ENCODE measurements at regions not wholly inside any gene's neighbourhood (a gene's known extent, or its start where the extent isn't known, plus 50 kb on each side); places are given as distances from the start of the nearest gene placed in this dataset.

GRCh38 chr10:52997007-52997406 is 224.4 kb upstream of the MBL2 start:
- no peak for DNase-seq

DNA sequence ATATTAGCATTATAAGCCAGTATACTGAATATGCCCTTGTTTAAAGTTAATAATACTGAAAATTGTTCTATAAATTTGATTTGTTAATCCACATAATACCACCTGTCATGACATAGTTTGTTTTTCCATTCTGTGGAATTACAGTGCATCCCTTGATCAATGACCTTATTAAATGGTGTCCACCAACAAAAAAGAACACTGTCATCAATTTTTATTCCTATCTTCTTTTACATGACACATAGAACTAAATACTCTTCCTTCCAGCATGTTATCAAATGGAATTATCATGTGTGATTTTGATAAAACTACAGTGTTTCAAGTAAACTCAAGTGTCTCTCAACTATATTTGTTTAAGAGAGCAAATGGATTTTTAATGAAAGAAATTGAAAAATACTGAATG is 221.8 kb upstream of the MBL2 start:
- no peak for DNase-seq

DNA sequence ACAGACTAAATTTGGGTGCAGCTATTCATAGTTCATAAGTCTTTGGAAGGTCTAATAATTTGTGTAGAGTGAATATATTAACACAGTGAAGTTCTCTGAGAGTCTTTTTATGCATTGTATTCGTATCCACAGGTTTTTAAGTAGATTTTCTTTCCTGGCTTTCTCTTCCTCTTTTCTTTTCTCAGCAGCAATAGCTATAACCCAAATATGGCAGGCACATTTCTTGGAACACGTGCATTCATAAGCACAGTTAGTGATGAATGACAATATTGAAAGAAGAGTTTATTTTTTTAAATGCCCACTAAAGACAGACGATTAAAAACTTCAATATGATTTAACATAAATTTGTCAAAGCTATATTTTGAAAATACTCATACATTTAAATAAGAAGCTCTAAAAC is 220.5 kb upstream of the MBL2 start:
- no peak for DNase-seq

GRCh38 chr10:52992567-52992966 is 220.0 kb upstream of the MBL2 start:
- DNase-seq = no peak

DNA sequence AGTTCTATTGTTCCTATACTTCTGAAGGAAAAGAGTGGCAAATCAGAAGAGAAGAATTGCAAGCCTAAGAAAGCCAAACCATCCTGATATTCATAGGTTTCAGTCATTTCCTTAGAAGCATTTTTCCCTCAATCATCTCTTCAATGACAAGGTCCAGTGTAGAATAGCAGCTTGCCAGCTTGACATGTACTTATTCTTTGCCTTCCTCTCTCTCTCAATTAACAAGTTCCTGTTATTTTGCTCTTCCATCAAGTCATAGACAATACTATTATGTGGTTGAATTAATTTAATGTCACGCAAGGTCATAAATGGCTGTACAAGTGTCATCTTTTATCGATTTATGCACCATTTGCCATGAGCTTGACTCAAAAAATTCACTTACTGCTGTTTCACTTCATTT is 216.3 kb upstream of the MBL2 start:
- no peak for DNase-seq

- DNase-seq = no peak
These were observed 213.5 kb upstream of the MBL2 start for GRCh38 chr10:52986125-52986524.

DNA sequence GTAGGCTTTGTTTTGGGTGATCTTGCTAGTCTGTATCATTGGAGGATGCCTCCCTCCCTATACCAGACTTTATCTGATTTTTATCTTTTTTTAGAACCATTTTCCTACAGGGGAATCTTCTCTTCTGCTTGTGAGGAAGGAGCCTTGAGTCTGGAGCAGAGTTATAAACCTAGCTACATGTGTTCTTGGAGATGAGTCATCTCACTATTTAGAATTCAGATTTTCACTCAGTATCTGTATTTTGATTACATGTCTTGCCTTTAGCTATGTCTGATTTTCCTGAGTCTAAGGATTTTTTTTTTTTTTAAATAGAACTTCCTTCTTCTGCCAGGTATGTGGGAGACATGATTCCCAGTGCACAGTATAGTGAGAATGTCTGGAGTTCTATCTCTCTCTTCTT is 211.6 kb upstream of the MBL2 start:
- DNase-seq = no peak

DNA sequence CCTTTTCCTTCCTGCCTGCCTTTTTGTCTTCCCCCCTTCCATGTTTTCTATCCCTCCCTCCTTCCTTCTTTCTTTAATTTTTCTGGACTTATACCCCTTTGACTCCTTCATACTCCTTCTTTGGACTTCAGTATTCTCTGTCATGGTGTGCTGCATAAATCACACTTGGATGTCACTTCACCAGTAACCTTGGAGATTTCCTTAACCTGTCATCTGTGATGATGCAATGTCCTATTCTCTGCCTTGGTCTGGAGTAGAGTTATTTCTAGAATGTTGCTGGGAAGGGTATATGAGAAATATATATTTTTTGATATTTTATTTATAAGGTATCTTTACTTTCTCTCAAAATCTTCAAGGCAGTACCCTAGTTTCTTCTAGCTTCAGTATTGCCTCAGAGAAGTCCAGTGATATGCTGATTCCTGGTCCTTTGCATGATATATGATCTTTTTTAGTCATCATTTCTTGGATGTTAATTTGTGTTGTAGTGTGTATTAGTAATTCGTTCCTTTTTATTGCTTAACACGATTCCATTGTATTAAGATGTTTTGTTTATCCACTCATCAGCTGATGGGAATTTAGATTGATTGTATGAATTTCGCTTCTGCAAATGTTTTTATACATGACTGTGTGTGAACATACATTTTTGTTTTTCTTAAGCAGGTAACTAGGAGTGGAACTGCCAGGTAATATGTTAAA is 206.9 kb upstream of the MBL2 start:
- no peak for DNase-seq

DNA sequence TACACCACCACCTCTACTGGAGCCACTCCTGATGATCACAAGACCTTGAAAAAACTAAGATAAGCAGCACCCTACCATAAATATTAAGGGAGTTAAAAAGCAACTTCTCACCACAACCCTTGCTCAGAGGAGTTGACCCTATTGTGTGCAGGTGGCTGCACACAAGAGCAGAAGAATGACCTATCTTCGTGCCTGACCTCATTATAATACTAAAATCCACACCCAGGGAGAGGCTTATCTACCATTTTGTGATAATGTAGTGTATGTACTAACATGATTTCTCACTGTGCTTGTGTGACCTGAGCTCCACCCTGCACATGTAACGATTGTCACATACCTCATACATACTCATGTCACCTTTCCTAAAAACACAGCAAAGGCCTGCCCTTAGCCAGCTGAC is 205.0 kb upstream of the MBL2 start:
- no peak for DNase-seq

- no peak for DNase-seq
These were observed 195.5 kb upstream of the MBL2 start for GRCh38 chr10:52967806-52968795.

- DNase-seq = no peak
These were observed 194.3 kb upstream of the MBL2 start for GRCh38 chr10:52966904-52967303.

GRCh38 chr10:52965938-52966401 is 193.4 kb upstream of the MBL2 start:
- DNase-seq = no peak

DNA sequence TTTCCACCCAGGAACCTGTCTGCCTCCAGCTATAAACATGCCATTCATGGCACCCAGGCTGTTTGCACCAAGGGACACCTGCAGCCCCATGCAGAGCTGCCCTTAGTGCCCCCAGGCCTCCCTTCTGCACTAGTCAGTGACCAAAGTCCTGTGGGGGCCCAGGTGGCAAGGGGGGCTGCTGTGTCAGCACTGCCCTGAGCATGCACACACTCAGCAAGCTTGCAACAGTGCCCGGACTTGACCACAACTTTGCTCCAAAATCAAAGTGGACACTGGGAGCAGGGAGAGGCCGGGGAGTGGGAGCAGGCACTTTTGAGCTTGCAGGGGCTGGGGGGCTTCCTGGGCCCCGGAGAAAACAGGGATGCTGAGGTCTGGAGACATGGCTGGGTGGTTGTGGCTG is 192.9 kb upstream of the MBL2 start:
- DNase-seq = no peak

DNA sequence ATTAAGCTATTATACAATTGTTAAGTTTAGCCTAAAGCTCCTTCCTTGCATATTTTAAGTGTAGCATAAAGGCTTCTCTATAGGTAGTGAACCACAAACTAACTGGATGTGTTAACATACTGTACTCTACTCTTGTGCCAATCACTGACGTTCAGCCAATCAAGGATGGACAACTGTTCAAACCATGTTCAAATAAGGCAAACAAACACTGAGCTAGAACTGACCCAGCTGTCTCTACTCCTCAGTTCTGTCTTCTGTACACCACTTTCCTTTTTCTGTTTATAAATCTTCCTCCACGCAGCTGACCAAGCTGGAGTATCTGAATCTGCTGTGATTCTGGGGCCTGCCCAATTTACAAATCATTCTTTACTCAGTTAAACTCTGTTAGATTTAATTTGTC is 188.7 kb upstream of the MBL2 start:
- no peak for DNase-seq

DNA sequence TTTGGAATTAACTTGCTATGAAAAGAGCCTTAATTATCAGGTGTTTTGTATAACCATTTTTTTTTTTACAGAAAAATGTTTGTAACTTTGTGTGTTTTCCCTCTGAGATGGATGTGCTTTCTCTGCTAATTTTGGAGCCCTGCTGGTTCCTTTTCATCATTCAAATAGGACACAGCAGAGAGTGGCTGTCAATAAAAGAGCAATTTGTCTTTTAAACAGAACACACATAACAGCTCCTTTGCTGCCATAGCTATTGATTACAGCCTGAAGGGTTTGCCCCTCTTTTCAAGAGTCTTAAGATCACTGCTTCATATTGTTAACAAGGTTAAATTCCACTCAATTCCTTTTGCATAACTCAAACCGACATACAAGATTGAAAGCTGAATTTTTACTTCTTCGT is 187.2 kb upstream of the MBL2 start:
- DNase-seq = no peak

GRCh38 chr10:52956861-52957260 is 184.3 kb upstream of the MBL2 start:
- no peak for DNase-seq

DNA sequence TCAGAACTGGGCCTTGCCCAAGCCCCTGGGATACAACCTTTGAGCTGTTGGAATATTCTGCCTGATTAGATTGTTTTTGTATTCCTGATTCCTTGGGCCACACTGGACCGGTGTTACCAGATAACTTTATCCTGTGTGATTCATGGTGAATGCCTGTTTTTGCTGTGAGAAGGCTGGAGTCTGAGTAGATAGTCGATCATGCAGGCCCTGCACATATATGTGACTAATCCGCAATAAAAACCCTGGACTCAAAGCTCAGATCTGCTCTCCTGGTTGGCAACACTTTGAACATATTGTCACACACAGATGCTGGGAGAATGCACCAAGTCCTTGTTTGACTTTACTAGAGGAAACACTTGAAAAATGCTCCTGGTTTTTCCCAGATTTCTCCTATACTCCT is 183.9 kb upstream of the MBL2 start:
- no peak for DNase-seq

DNA sequence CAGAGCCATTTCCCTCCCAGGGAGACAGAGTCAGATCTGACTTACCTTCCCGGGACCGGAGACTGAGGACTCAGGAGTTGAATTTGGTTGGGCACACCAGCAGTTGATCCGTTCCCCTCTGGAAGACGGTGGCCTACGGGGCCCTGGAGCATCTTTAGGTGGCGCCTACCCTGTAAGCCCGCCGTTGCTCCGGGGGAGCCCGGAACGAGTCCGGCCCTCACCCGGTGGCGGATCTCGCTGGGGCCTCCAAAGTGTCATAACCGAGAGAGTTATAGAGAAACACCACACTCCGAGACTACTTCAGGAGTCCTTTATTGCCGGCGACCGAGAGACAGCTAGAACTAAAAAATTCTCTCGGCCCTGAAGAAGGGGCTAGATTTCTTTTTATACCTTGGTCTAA is 182.8 kb upstream of the MBL2 start:
- no peak for DNase-seq

- DNase-seq = no peak
These were observed 181.8 kb upstream of the MBL2 start for GRCh38 chr10:52954407-52954806.

GRCh38 chr10:52952391-52953055 is 179.9 kb upstream of the MBL2 start:
- DNase-seq = no peak

DNA sequence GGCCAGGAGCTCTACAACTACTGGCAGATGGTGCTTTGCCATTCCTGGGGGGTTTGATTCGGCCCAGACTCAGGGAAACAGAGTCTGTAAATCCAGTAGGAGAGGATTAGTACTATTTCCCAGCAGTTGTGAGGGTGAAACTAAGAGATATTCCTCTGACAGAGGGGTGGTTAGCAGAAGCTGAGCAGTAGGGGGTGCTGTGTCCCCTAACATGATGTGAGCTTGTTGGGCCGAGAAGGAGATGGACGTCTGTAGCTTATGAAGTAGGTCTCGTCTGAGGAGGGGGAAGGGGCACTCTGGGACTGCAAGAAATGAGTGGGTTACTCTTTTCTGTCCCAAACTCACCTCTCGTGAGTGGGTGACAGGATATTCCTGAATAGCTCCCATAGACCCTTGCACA is 179.2 kb upstream of the MBL2 start:
- DNase-seq = peak; percentile 16

DNA sequence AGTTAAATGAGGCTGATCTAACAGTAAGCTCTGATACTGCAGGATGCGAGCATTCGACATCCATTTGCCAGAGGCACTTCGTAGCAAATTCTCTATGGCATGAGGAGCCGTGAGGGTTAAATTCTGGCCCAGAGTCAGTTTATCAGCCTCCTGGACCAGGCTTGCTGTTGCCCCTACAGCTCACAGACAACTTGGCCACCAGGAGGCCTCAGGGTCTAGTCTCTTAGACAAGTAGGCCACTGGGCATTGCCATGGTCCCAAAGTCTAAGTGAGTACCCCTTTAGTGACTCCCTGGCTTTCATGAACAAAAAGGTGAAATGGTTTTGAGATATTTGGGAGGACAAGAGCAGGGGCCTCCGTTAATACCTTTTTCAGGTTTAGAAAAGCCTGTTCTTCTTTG is 178.0 kb upstream of the MBL2 start:
- no peak for DNase-seq

GRCh38 chr10:52949899-52950298 is 177.3 kb upstream of the MBL2 start:
- DNase-seq = no peak

- no peak for DNase-seq
These were observed 173.9 kb upstream of the MBL2 start for GRCh38 chr10:52946486-52946885.
